Testis (tissue), 2 donors: ENCODE measurements at regions not wholly inside any gene's neighbourhood (a gene's known extent, or its start where the extent isn't known, plus 50 kb on each side); places are given as distances from the start of the nearest gene placed in this dataset.

ENCODE experiments used
- DNase-seq: peaks from one replicate; pipeline ENCODE4 v3.0.0-alpha.2; 2019
- H3K27ac ChIP-seq, 2 donors: fragments of 200-600 bp; sonication (generic); one replicate each; pipeline ENCODE4 v1.5.1; 2019
- H3K27me3 ChIP-seq: fragments of 200-600 bp; sonication (generic); one replicate; pipeline ENCODE4 v1.5.1; 2019
- H3K36me3 ChIP-seq: fragments of 200-600 bp; sonication (generic); one replicate; pipeline ENCODE4 v1.5.1; 2017; ENCODE audit warnings: low read depth; ENCODE audit errors: missing control alignments
- H3K4me1 ChIP-seq: fragments of 200-600 bp; sonication (generic); one replicate; pipeline ENCODE4 v1.5.1; 2019
- H3K4me3 ChIP-seq, 2 donors: fragments of 200-600 bp; sonication (generic); one replicate each; pipeline ENCODE4 v1.5.1; 2017 to 2019
- H3K9me3 ChIP-seq: fragments of 200-600 bp; sonication (generic); one replicate; pipeline ENCODE4 v1.5.1; 2017
- POLR2A ChIP-seq: fragments of 450-650 bp; IDR thresholded peaks from one replicate; pipeline ENCODE4 v1.6.1; 2017; ENCODE audit warnings: antibody characterized with exemption, mild to moderate bottlenecking, moderate library complexity
- WGBS, 2 donors: methylation state at CpG; one replicate each; pipeline ENCODE4 v1.1.5; 2018; 5-methylcytosine and 5-hydroxymethylcytosine counted together
- intact Hi-C: fragments of 100-400 bp; cut with DNase I; formaldehyde crosslinking; loops from one replicate; pipeline ENCODE4 v1.15.1; 2023; ENCODE audit warnings: low total_unique reads
- TF ChIP-seq, protein P1 (sequence below), 3 experiments: fragments of 450-650 bp in 2 of 3; fragments of 200-600 bp in 1 of 3; sonication (generic) in 1 of 3; IDR thresholded peaks; one replicate each; pipeline ENCODE4 v1.5.1; 2016 to 2019; ENCODE audit warnings: antibody characterized with exemption in 3 of 3, mild to moderate bottlenecking in 2 of 3, moderate library complexity in 1 of 3

DNA sequence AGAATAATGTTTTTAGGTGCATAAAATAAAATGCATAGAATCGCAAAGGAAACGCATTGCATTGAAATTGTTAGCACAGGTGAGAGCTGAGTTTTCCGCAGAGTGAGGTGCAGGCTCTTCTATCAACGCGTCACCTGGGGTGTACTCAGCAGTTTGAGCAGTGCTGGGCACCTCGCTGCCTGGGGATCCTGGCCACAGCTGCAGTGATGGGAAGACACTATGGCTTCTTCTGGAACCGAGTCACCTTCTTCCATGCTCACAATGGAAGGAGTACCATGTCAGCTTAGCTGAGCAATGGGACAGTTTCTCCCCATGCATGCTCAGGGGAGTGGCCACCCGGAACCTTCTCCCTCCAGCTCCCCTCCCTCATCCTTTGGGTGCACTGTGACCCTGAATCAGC, 95.4 kb upstream of the OTOS start:
- intact Hi-C loops, result no loop called here
- H3K4me1 ChIP-seq, result peaks cover 24% of the 10 kb centered on the region
- TF ChIP-seq, protein P1, sequence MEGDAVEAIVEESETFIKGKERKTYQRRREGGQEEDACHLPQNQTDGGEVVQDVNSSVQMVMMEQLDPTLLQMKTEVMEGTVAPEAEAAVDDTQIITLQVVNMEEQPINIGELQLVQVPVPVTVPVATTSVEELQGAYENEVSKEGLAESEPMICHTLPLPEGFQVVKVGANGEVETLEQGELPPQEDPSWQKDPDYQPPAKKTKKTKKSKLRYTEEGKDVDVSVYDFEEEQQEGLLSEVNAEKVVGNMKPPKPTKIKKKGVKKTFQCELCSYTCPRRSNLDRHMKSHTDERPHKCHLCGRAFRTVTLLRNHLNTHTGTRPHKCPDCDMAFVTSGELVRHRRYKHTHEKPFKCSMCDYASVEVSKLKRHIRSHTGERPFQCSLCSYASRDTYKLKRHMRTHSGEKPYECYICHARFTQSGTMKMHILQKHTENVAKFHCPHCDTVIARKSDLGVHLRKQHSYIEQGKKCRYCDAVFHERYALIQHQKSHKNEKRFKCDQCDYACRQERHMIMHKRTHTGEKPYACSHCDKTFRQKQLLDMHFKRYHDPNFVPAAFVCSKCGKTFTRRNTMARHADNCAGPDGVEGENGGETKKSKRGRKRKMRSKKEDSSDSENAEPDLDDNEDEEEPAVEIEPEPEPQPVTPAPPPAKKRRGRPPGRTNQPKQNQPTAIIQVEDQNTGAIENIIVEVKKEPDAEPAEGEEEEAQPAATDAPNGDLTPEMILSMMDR (IDR thresholded peaks at IDR 0.05), result no peak
- no peak for TF ChIP-seq POLR2A
- peak overlapping the region in 1 of 2 donors; percentile 70 for H3K27ac ChIP-seq
- H3K27me3 ChIP-seq, result no peaks in the 10 kb centered on the region
- H3K4me3 ChIP-seq, result no peak overlapping the region
- WGBS, 2 donors, result 94 to 95% methylated on average over 6 to 8 of the region's 8 CpGs
- no peaks in the 10 kb centered on the region for H3K9me3 ChIP-seq
- peak; percentile 13 for DNase-seq
- H3K36me3 ChIP-seq, result no peaks in the 10 kb centered on the region

DNA sequence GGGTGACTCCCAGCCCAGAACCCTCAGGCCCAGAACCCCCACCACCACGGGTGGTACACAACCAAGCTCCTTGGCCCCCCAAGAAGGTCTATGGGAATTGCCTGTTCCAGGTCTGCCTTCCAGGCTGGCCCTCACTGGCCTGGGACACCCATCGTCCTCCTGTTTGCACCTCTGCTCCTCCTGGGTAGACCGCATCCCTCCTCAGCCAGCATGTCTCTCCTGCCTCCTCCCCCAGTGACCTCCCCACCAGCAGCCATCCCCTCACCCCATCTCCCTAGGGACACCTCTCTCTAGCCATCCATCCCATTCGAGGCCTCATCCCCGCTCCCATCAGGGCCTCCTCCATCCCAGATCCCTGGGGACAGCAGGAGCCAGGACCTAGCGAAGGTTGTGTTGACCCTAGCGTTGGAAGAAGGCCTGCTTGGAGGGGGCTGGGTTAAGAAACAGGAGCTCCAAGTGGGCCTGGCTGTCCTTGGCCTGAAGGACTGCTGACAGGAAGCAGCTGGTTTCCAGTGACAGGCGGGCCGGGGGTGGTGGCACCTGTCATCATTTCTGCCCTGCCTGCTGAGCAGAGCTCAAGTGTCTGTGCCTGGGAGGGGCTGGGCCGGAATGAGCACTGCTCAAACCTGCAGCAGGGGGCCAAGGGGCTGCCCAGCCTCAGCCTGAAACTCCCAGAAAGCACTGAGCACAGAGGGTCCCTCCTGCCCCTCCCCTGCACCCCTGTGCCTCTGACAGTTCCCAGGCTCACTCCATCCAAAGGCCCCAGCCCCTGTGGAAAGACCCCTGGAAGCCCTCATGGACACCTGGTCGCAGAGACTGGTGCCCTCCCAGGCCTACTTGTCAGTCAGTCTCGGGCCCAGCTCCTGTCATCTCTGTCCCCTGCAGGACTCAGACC, 96.0 kb upstream of the OTOS start:
- 61 to 71% methylated on average over 6 to 12 of the region's 12 CpGs for WGBS, 2 donors
- Histone ChIP-seq H3K27ac (peak overlapping the region; percentile 33 to 70), H3K27me3 (no peaks in the 10 kb centered on the region), H3K36me3 (no peaks in the 10 kb centered on the region), H3K4me3 (no peak overlapping the region), H3K9me3 (no peaks in the 10 kb centered on the region), H3K4me1 (peaks cover 24% of the 10 kb centered on the region)
- DNase-seq, result peak; percentile 63
- intact Hi-C loops, result no loop called here
- TF ChIP-seq, protein P1 (IDR thresholded peaks at IDR 0.05), result no peak
- no peak for TF ChIP-seq POLR2A

DNA sequence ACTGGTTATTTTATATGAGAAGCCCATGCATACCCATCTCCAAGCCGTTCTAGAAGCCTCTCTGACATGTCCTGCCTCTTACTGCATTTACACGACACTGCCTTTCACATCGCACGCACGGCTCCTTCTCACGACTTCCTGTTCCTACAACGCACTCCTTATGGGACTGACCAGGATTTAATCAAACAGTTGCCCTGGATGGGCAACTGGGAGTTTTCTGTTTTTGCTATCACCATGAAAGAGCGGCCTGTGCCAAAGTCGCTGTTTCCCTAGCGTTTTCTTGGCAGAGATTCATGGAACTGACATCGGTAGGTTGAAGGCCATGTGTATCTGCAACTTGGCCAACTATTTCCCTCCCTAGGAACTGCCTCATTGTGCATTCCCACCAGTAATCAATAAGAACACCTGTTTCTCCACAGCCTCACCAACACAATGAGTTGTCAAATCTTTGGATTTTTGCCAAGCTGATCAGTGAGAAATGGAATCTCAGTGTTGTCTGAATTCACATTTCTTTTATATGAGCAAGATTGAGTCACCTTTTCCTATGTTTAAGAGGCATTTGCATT, 97.2 kb upstream of the OTOS start:
- no peak for TF ChIP-seq POLR2A
- TF ChIP-seq, protein P1 (IDR thresholded peaks at IDR 0.05), result no peak
- Histone ChIP-seq H3K27me3 (no peaks in the 10 kb centered on the region), H3K4me3 (no peak overlapping the region), H3K9me3 (no peaks in the 10 kb centered on the region), H3K27ac (peak overlapping the region; percentile 33 to 70), H3K36me3 (no peaks in the 10 kb centered on the region), H3K4me1 (peaks cover 24% of the 10 kb centered on the region)
- peak; percentile 87 for DNase-seq
- intact Hi-C loops, result no loop called here
- WGBS, 2 donors, result 30 to 37% methylated on average over 11 of the region's 11 CpGs

DNA sequence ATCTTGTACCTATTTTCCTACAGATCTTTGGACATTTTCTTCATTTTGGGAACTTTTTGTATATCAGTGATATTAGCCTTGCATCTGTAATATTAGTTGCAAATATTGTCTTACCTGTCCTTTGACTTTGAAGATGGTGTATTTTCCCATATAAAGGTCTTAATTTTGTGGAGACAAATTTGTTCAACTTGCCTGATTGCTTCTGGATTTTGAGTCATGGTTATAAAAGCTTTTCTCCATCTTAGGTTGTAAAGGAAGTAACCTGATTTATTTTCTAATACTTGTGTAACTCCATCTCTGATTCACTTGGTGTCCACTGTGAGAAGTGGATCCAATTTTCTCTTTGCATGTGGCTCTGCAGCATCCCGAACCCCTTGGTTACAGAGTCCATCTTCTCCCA, 97.7 kb upstream of the OTOS start:
- Histone ChIP-seq H3K27ac (peak overlapping the region in 1 of 2 donors; percentile 70), H3K9me3 (no peaks in the 10 kb centered on the region), H3K36me3 (no peaks in the 10 kb centered on the region), H3K4me1 (peaks cover 24% of the 10 kb centered on the region), H3K27me3 (no peaks in the 10 kb centered on the region), H3K4me3 (no peak overlapping the region)
- no peak for TF ChIP-seq POLR2A
- TF ChIP-seq, protein P1 (IDR thresholded peaks at IDR 0.05), result no peak
- DNase-seq, result no peak
- intact Hi-C loops, result no loop called here
- 90 to 93% methylated on average over 1 of the region's 1 CpG for WGBS, 2 donors
